RCC 7860 (cell line): ENCODE measurements at regions not wholly inside any gene's neighbourhood (a gene's known extent, or its start where the extent isn't known, plus 50 kb on each side); places are given as distances from the start of the nearest gene placed in this dataset.

Source experiments
- DNase-seq: peaks from one replicate; pipeline ENCODE4 v3.0.0-alpha.2; 2015; ENCODE audit warnings: low spot score
- FAIRE-seq: peaks from 2 replicates; lab custom pipeline; 2012; peaks lifted over from hg19 to GRCh38; lab: Jason Lieb, UNC

DNA sequence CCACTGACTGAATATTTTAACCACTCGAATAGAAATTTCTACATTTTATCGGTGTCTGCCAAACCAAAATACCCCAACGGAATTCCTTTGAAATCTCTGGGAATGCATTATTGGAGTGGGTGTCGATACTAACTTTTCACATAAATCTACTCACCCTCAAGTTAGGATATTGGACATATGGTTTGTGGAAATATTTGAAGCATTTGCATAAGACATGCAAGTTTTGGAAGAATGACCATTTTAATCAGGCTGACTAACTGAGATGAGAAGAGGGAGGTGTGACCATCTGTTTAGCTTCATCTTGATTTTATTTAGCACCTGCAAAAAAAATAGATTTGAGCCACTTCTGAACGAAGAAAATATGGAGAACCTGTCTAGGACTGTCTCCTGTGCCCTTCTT lies 61.2 kb downstream of the KLF6 start:
- DNase-seq, result no peak
- no peak for FAIRE-seq

DNA sequence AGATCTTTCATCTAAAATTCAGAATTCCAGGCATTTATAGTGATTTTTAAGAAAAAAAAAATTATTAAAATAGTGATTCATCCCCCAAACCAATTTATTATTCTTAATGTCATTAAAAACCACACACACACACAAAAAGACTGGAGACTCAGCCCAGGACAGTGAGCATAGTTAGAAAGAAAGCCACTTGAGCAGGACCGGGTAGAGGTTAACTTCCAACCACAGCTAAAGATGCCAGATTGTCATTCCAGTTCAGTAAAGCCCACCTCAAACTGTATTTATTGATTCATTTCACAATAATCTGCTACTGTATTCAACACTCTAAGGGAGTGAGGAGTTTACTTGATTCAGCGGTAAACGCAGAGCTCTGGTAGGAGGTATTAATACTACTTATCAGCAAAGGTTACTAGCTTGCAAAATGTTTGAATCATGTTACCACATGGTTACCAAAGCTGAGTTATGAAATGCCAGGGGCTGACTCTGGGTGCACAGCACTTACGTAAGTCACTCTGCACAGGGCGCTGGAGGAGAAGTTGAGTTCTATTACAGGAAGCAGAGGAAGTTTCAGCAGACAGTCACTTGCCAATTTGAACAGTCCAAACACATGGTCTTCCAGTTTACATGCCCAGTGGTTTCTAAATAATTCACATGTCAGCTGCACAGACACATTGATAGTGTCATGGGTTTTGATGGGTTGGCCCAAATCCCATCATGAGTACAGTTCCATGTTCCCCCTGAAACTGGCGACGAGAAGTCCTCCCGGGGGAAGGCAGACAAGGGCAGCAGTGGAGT lies 64.6 kb downstream of the KLF6 start:
- peak; percentile 14 for DNase-seq
- no peak for FAIRE-seq

DNA sequence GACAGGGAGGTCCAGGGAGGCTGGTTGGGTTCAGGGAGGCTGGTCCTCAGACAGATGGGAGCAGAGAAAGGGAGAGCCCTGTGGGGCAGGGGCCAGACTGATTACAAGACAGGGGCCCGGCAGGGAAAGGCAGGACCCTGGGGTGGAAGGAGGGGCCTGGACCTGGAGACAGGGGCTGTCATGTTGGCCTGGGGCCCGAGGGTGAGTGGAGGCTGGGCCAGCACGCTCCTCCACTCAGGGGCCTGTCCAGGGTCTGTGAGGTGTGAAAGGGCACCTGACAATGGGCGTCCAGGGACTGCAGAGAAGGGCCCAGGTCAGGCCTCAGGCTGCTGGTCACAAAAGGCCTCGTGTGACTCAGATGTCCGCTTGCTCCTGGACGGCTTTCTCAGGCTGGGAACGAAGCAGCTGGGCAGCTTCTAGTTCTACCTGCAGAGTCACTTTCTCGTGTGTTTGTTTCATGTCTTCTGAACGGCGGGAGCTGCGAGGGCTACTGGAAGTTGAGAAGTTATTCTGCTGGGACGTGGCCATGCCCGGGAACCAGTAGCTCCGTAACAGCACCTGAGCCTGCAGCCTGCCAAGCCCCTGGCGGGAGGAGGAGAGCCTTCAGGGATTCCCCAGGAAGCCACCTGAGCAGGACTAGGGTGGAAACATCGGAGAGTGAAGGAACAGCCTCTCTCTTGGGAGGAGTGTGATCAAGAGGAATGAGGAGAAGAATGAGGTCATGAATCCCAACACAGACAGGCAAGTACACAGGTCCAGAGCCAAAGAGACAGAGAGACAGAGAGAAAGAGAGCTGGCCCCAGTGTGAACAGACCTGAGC lies 65.8 kb downstream of the KLF6 start:
- FAIRE-seq, result no peak

DNA sequence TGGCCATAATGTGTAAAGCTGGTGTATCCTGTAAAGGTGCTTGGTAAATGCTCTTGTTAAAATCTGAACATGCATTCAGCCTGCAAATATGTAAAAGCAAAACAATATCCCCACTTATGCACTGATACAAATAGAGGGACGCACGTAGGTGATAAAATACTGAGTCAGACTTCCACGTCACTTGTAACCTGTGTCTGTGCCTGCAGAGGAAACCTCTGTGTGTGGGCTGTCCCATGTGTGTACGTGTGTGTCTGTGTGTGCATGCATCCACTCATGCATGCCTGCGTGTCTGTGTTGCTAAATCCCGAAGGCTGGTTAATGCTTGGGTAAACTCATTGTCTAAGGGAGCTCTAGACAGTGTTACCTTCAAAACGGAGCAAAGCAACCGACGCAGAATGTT lies 68.9 kb downstream of the KLF6 start:
- peak; percentile 70 for FAIRE-seq
- peak; percentile 78 for DNase-seq

More for the DNA sequence above, 65.8 kb downstream of the KLF6 start:
- no peak for DNase-seq

DNA sequence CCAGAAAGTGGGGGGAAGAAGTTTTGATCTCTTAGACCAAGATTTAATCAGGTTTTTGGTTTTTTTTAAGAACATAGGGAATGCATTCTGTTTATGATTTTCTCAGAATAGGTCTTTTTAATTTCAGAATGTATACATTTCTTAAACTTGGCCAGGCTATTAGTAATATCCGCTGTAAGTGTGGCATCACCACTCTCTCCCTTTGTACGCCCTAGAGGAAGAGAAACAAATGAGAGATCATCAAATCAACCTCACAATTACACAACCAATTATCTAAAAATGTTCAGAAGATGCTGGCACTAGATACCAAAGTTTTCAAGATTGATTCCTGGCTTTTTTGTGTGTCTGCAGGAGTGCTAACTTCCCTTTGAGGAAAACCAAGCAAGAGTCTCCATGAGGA lies 70.0 kb downstream of the KLF6 start:
- FAIRE-seq (no peak), DNase-seq (no peak)

DNA sequence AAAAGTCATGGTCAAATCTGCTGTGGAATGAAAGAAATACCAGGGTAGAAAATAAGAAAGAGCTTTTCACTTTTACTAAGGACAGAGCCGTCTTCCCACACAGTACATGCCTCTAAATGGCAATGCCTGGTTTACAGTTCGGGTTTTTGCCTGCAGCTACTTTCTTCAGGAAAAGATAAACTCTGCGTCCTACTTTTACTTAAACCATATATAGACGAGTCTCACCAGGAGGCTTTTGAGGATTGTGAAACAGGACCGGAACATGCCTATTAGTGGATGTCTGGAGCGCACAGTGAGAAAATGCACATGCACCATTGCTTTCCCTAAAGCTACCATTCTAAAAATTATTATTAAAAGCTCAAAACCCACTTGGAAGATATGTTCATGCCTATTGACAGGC lies 70.5 kb downstream of the KLF6 start:
- FAIRE-seq (no peak), DNase-seq (no peak)

DNA sequence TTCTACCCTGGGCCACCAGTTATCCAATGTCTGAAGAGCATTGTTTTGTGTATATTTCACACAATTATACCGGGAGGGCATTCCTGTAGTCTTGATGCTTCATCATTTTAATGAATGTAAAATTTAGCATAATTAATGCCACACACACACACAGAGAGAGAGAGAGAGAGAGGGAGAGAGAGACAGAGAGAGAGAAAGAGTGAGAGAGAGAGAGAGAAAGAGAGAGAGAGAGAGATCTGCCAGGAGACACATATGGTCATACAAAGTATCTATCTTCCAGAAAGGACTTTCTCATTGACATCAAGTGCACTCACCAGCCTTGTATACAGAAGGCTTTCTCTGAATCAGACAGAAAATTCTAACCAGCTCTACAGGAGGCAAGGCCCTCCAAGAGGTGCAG lies 72.3 kb downstream of the KLF6 start:
- FAIRE-seq (no peak), DNase-seq (no peak)

DNA sequence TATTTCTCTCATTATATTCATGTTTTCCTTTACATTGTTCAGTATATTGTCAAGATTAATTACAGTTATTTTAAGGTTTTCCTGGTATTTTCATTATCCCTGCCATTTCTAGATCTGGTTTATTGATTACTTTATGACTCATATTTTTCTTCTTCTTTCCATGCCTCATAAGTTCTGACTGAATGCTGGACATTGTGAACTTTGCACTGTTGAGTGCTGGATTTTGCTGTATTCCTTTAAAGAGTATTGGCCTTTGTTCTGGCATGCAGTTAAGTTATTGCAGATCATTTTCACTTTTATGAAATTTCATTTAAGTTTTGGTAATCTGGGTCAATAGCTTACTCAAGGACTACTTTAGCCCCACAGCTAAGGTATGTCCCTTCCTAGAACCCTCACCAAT lies 73.1 kb downstream of the KLF6 start:
- FAIRE-seq, result no peak

DNA sequence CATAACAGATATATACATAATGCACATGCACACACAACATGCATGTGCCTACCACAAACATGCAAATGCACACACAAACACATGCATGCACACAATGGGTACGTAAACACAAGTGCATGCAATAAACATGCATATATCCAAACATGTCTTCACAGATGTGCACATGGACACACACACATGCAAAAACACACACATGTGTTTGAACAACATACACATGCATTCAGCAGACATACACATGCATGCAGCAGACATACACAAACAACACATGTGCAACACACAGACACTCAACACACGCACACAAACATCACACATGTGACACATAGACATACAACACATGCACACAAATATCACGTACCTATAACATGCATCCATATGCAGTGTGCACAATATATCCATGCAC lies 74.2 kb downstream of the KLF6 start:
- FAIRE-seq, result no peak
- no peak for DNase-seq

More for the DNA sequence above, 73.1 kb downstream of the KLF6 start:
- no peak for DNase-seq

DNA sequence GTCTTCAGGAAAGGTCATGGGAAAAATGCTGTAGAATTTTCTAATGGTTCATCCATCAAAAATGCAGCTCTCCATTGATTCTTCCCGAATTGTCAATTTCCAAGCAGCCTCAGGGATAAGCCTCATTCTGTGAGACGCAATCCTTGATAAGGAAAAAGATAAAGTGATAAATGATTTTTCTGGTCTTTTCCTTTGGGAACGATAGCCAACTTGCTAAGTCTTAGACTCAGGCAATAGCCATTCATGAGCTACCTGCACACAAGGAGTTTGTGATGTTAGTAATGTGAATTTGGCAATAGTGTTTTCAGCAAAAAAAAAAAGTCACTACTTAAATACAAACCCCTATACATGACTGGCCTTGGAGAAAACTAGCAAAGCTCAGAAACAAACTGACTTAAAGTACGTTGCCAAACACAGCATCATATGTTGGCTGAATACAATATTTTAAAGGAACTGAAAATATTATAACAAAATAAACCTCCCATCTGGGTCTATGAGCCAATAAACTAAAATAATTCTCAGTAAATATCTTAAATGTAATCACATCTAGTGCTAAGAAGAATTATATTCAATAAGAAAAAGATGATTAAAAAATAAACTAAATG lies 75.5 kb downstream of the KLF6 start:
- FAIRE-seq (no peak), DNase-seq (no peak)

DNA sequence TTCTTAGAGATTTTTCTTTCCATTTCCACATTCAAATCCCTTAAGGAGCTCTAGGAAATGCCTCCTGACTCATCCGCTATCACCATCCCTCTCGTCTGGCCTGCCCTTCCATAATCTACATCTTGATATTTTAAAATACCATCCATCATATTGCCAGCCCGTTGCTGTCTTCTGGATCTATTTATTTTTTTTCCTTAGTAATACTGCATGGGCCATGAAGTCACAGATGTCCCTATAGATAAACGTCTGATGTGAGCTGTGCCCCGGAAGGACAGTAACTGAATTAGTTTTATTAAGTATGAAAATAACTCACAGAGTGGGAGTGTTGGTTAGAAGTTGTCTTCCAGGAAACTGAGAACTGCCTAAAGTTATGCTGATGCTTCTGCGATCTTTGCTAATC lies 76.2 kb downstream of the KLF6 start:
- FAIRE-seq (no peak), DNase-seq (no peak)

DNA sequence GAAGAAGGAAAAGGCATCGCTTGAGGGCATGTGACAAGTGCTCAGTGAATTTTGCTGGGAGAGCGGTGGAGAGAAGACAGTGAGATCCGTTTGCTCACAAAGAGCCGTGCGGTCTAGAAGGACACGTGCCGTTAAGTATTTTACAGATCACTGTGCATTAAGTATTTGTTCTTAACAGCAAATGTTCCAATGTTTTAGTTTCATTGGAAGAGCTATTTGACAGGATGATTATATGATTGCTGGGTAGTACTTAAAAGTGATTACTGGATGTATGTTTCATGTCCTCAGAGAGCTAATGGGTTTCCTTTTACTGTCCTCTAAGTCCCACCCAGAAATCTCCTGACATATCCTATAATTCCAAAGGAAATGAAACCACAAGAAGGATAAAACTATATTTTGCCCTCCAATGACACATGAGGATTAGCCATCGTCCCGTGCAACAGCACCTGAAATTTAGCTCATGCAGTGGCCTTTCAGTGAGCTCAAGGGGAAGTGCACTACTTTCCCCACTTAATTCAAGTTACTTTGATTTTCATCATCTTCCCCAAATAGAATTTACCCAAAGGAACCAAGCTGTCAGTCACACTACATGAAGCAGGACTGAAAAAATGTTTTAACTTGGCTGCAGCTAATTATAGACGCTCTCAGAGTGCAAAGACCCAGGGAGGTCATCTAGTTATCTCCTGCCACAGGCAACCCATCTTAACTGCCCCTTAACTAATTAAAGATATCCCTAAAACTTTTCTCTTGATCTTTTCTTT lies 80.3 kb downstream of the KLF6 start:
- no peak for DNase-seq
- FAIRE-seq, result no peak

DNA sequence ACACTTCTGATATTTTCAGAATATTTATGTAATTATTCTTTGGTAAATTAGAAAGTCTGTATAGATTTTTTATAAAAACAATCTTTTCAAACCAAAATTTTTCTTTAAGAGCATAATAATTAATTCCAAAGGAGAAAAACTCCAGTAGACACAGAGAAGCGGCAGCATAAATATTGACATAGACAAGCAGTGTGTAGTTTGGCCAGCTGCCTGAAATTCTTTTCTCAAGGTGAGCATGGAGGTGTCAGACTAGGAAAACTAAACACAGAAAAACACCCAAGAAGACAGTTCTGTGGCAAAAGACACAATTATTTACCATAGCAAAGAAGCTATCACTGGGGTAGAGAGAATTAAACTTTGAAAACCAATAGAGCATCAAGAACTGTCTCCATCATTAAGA lies 82.4 kb downstream of the KLF6 start:
- no peak for DNase-seq
- no peak for FAIRE-seq

DNA sequence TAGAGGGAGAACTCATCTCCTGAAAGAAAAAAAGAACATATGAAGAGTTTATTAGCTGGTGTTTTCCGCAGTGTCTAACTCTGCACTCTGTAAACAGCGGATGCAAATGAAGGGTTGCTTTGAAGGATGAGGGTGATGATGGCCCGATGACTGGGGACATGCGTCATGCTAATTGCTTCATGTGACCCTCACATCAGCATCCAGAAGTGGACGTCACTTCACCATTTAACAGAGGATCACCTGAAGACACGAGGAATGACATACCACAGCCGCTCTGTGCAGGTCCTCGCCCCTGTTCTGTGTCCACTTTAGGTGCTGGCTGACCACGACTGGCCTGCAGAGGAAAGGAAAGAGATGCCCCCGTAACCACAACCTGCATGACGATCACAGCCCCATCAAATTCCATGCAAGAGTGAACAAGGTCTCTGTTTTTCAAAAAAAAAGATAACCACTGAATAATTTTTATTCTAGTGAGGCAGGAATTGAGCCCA lies 82.9 kb downstream of the KLF6 start:
- FAIRE-seq, result no peak
- DNase-seq, result no peak

DNA sequence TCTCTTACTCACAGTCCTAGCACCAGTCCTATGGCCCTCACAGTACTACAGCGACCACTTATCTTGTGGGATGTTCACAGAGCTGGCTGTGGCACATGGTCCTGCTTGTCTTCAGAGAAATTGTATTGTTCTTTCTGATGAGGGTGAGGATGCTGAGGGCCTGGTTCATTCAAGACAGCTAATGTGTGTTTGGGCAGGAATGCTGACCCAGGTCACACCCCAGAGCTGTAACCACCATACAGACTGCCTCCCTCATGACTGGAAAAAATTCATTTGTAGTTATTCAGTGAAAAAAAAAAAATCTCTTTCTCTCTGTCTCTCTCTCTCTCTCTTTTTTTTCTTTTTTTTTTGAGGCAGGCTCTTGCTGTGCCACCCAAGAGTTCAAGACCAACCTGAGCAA lies 83.5 kb downstream of the KLF6 start:
- no peak for DNase-seq
- FAIRE-seq, result no peak

DNA sequence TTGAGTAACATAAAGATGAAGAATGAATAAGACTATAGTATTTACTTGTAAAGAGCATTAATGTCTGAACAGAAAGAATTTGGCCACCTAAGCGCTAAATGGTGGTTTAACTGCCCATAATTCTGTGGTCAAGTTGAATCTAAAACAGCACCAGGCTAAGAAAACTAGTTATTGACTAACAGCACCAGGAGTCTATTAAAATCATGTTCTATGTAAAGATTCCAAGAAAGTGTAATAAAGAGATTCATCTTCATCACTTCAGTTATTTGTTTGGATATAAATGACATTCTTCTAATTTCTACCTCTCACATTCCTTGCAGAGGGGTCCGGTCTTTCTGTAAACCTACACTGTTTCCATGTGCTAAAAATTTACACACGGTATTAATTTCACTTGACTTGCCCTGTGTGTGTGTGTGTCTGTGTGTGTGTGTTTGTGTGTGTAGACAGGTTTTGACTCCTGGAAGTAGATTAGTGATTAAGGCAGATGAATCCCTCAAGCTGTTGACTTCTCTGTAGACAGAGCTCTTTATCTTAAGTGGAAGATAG lies 84.4 kb downstream of the KLF6 start:
- DNase-seq, result no peak

DNA sequence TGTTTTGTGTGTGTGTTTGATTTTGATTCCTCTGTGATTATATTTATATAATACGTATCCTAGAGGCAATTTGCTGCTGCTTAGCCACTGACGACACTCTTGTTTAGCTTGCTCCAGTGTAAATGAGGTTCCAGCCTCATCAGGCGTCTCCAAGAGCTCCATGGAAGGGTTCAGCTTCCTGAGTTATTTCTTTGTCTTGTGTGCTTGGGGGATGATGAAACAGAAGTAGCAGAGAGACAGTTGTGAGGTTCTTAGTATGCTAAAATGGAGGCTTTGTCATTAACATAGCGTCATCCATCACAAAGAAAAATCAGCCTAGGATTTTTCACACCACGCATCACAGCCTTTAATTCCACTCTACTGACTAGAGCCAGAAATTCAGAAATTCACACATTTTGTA lies 85.1 kb downstream of the KLF6 start:
- DNase-seq, result no peak
- FAIRE-seq, result no peak

More for the DNA sequence above, 84.4 kb downstream of the KLF6 start:
- peak; percentile 46 for FAIRE-seq

DNA sequence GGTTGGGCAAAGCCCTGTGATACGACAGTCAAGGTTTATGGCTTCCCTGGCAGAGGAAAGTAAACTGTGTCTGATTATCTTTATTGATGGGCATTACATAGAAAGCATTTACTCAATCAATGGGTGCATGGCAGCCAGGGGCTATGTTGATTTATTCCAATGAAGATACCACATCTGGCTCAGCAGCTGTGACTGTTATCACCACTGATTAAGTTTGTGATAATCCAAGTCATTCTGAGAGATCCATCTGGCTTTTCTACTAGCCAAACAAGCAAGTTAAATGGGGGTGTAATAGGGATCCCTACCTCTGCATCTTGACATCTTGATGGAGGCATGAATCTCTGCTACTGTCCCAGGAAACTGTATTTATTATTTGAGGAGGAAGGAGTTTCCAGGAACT lies 86.7 kb downstream of the KLF6 start:
- FAIRE-seq (no peak), DNase-seq (no peak)

DNA sequence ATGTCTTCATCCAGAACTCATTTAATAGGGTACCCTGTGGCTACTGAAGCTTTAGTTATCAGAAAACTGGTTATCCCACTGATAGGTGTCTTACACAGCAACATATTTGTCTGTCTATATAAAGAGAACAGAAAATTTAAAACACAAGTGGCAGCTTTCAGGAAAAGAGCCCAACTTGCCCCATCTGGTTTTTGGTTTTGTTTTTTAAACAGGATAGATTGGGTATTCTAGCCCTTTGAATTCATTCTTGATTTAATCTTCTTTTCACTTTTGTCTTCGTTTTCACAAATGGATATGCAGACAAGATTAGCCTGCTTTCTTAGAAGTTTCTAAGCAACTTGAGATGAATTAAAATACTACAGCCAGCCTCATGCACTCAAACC lies 91.3 kb downstream of the KLF6 start:
- FAIRE-seq, result no peak
- no peak for DNase-seq

DNA sequence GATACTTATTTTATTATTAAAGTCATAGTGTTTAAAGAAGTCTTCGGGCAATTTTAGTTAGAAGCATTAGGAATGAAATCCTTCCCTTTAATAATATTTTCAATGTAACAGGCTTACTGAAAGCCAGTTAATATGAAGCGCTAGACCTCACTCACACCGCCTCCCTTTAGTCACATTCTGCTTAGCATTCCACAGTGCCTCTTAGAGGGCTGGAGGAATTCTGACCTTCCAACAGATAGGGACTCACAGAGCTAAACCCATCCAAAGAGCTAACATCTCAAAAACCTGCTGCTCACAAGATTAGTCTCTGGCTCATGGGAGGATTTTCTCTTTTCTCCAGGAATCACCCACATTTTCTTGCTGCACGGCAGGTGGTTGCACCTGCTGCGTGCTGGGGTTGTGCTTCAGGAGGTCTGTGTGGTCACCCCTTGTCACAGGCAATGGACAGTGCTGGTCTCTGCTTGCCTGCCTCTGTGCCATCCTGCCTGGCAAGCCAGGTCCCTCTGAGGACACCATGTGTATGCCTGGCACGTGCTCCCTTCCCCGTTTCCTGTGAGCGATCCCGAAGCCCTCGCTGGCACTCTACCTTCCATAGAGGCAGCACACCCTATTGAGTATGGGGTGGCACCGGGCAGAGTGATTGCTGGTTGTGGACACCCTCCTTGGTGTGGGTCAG lies 91.8 kb downstream of the KLF6 start:
- no peak for FAIRE-seq
- no peak for DNase-seq
